Cardiac fibroblast (primary cell): ENCODE measurements at regions not wholly inside any gene's neighbourhood (a gene's known extent, or its start where the extent isn't known, plus 50 kb on each side); places are given as distances from the start of the nearest gene placed in this dataset.

Experiments used
- DNase-seq, 2 donors: peaks; one replicate each; pipeline versions ENCODE4 v3.0.0 to v3.0.0-alpha.2; 2010; ENCODE audit warnings: low read depth in 2 of 2
- H3K4me3 ChIP-seq, 2 donors: replicated peaks in 1 of 2; 1 replicate in 1 of 2; 2 replicates in 1 of 2; pipeline ENCODE4 v1.5.1; 2011; ENCODE audit warnings: low read depth in 2 of 2, low read length in 2 of 2, mild to moderate bottlenecking in 2 of 2, moderate library complexity in 1 of 2
- TF ChIP-seq, protein P1 (sequence below): IDR thresholded peaks from one replicate; pipeline ENCODE4 v1.5.1; 2011; ENCODE audit warnings: low read depth, mild to moderate bottlenecking, low read length, inconsistent platforms

DNA sequence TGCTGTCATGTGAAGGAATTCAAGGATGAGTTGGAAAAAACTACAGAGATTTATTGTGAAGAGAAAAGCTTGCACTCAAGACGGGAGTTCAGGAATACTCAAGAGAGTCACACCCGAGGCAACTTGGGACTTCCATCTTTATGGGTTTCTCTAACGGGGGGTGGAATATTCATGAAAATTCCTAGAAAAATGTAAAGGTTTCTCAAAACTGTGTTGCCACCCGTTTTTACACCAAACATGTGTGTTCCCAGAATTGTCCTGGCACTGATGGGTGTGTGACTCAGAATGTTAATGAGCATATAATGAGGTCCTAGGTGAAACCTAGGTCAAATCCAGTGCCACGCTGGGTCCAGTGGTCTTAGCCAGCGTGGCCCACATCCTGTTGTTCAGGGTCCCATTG is 381.5 kb downstream of the CDH26 start:
- DNase-seq: no peak
- no peak overlapping the region for H3K4me3 ChIP-seq
- TF ChIP-seq, protein P1, sequence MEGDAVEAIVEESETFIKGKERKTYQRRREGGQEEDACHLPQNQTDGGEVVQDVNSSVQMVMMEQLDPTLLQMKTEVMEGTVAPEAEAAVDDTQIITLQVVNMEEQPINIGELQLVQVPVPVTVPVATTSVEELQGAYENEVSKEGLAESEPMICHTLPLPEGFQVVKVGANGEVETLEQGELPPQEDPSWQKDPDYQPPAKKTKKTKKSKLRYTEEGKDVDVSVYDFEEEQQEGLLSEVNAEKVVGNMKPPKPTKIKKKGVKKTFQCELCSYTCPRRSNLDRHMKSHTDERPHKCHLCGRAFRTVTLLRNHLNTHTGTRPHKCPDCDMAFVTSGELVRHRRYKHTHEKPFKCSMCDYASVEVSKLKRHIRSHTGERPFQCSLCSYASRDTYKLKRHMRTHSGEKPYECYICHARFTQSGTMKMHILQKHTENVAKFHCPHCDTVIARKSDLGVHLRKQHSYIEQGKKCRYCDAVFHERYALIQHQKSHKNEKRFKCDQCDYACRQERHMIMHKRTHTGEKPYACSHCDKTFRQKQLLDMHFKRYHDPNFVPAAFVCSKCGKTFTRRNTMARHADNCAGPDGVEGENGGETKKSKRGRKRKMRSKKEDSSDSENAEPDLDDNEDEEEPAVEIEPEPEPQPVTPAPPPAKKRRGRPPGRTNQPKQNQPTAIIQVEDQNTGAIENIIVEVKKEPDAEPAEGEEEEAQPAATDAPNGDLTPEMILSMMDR: no peak

DNA sequence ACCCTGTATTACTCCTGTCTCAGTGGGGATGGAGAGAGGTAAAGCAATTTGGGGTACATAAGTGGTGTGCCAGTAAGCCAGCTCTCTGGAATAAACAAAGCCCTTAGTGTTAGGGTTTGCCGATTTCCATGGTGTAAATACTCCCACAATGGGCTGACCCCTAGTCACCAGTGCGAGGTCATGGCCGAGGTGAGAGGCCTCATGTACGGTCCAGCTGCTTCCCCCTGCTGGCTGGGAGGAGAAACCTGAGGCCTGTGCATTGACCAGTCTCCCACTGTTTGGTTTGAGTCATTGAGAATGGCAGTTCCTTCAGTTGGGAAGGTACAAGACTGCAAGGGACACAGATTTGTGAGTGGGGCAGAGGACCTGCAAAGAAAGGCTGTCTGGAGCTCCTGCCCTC is 382.0 kb downstream of the CDH26 start:
- no peak overlapping the region for H3K4me3 ChIP-seq
- DNase-seq: no peak
- TF ChIP-seq, protein P1: no peak

- no peak for DNase-seq
- TF ChIP-seq, protein P1: no peak
- H3K4me3 ChIP-seq: no peak overlapping the region
These were observed 382.8 kb downstream of the CDH26 start for GRCh38 chr20:60341062-60341461.

- TF ChIP-seq, protein P1: no peak
- no peak for DNase-seq
These were observed 386.9 kb downstream of the CDH26 start for GRCh38 chr20:60345106-60345505.

GRCh38 chr20:60349418-60349817 is 391.2 kb downstream of the CDH26 start:
- no peak overlapping the region for H3K4me3 ChIP-seq
- DNase-seq: no peak
- TF ChIP-seq, protein P1: no peak

More at GRCh38 chr20:60345106-60345505, 386.9 kb downstream of the CDH26 start:
- no peak overlapping the region for H3K4me3 ChIP-seq

DNA sequence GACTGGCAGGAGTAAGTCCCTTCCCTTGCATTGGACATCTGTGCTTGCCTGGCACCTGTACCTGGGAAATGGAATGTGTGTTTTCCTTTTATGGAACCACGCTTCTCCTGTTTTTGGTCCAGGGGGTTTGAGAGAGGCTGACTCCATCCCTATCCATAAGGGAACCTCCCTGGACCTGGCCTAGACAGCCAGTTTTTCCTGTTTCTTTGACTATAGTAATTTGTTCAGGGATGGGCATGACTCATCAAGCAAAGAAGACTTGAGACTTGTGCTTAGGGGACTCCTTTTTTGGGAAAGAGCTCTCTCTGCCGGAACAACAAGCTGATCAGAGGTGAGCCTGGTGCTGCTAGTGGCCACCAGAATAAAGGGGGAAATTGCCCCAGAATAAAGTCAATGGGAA is 393.8 kb downstream of the CDH26 start:
- no peak for DNase-seq
- H3K4me3 ChIP-seq: no peak overlapping the region
- TF ChIP-seq, protein P1: no peak

DNA sequence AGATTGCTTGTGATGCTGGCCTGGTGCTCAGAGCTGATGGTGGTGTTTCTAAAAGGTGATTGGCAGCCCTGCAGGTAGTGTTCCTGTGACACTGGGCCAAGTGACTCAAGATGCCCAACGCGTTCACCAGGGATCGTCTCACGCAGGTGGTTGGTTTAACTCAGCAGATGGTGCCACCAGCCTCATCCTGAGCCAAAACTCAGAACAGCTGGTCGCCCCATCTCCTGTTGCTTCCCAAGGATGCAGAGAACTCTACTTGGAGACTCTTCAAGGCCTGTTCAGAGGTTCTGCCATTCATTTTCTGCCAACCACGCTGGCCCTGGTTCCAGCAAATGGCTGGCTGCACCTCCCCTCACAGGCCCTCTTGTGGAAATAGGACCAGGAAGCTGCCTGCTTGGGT is 394.4 kb downstream of the CDH26 start:
- DNase-seq: no peak
- H3K4me3 ChIP-seq: no peak overlapping the region
- TF ChIP-seq, protein P1: no peak
